SK-N-SH (cell line): ENCODE measurements at regions not wholly inside any gene's neighbourhood (a gene's known extent, or its start where the extent isn't known, plus 50 kb on each side); places are given as distances from the start of the nearest gene placed in this dataset.

Source experiments
- CTCF ChIA-PET: fragments of 300-600, 350-600 bp; formaldehyde crosslinking; extraction: SDS; loops from one replicate; lab custom pipeline; 2021; lab: Yijun Ruan, JAX
- POLR2A ChIA-PET: fragments of 350-600 bp; sonication (Branson Sonifier 250); formaldehyde crosslinking; extraction: SDS; loops from one replicate; lab custom pipeline; 2020; ENCODE audit warnings: antibody characterized with exemption, inconsistent platforms; lab: Yijun Ruan, JAX
- DNase-seq: peaks from one replicate; pipeline ENCODE4 v3.0.0; 2012
- H2AFZ ChIP-seq: fragments of 200-600 bp; sonication (generic); 2 replicates; pipeline ENCODE4 v1.8.1; 2016; ENCODE audit warnings: antibody characterized with exemption, mild to moderate bottlenecking, low read depth
- H3F3A ChIP-seq: fragments of 200-600 bp; sonication (generic); replicated peaks from 2 replicates; pipeline ENCODE3; 2016; ENCODE audit warnings: antibody characterized with exemption, mild to moderate bottlenecking; ENCODE audit not compliant: insufficient read depth
- H3K27ac ChIP-seq, 2 experiments: fragments of 200-500 bp in 1 of 2; fragments of 200-600 bp in 1 of 2; sonication (Bioruptor generic) in 1 of 2; sonication (generic), shearing (Covaris generic) in 1 of 2; 2 replicates each; pipeline versions ENCODE4 v1.5.1 to v1.6.1; 2014 to 2016; ENCODE audit warnings: low read depth in 2 of 2, inconsistent platforms in 1 of 2, low read length in 1 of 2, mild to moderate bottlenecking in 1 of 2, mixed read lengths in 1 of 2
- H3K27me3 ChIP-seq: fragments of 200-600 bp; sonication (generic), shearing (Covaris generic); 2 replicates; pipeline ENCODE4 v1.6.1; 2016; ENCODE audit warnings: mixed run types; ENCODE audit not compliant: insufficient read depth
- H3K36me3 ChIP-seq, 2 experiments: fragments of 200-500 bp in 1 of 2; fragments of 200-600 bp in 1 of 2; sonication (Bioruptor generic) in 1 of 2; sonication (generic) in 1 of 2; replicated peaks in 1 of 2; 2 replicates each; pipeline versions ENCODE3 to v1.5.1; 2014 to 2016; ENCODE audit warnings: low read length in 1 of 2, mild to moderate bottlenecking in 1 of 2; ENCODE audit not compliant: insufficient read depth in 2 of 2, control insufficient read depth in 1 of 2
- H3K4me1 ChIP-seq, 2 experiments: fragments of 200-500 bp in 1 of 2; fragments of 200-600 bp in 1 of 2; sonication (Bioruptor generic) in 1 of 2; sonication (generic), shearing (Covaris generic) in 1 of 2; 2 replicates each; pipeline versions ENCODE4 v1.5.1 to v1.6.1; 2014 to 2016; ENCODE audit warnings: low read depth in 1 of 2, low read length in 1 of 2, mixed run types in 1 of 2; ENCODE audit not compliant: insufficient read depth in 2 of 2, control insufficient read depth in 1 of 2
- H3K4me2 ChIP-seq: fragments of 200-600 bp; sonication (generic), shearing (Covaris generic); 2 replicates; pipeline ENCODE4 v1.6.1; 2017; ENCODE audit warnings: mixed run types
- H3K4me3 ChIP-seq, 2 experiments: fragments of 200-500 bp in 1 of 2; fragments of 200-600 bp in 1 of 2; sonication (Bioruptor generic) in 1 of 2; sonication (generic), shearing (Covaris generic) in 1 of 2; 2 replicates each; pipeline versions ENCODE4 v1.5.1 to v1.8.1; 2014 to 2016; ENCODE audit warnings: low read depth in 2 of 2, inconsistent platforms in 1 of 2, low read length in 1 of 2, mild to moderate bottlenecking in 1 of 2, mixed read lengths in 1 of 2, moderate library complexity in 1 of 2
- H3K79me2 ChIP-seq: fragments of 200-600 bp; sonication (generic); 2 replicates; pipeline ENCODE4 v1.8.1; 2017; ENCODE audit warnings: mild to moderate bottlenecking; ENCODE audit not compliant: insufficient read depth
- H3K9ac ChIP-seq: fragments of 200-600 bp; sonication (generic); 2 replicates; pipeline ENCODE4 v1.6.1; 2017; ENCODE audit warnings: mixed run types
- H3K9me2 ChIP-seq: fragments of 200-600 bp; sonication (generic); 2 replicates; pipeline ENCODE4 v1.6.1; 2017; ENCODE audit warnings: mixed run types
- H3K9me3 ChIP-seq: fragments of 200-600 bp; sonication (generic); 2 replicates; pipeline ENCODE4 v1.6.1; 2017; ENCODE audit warnings: mixed run types, mild to moderate bottlenecking, moderate library complexity
- H4K20me1 ChIP-seq: fragments of 200-600 bp; sonication (generic); 2 replicates; pipeline ENCODE4 v1.6.1; 2017; ENCODE audit warnings: mild to moderate bottlenecking, mixed run types; ENCODE audit not compliant: insufficient read depth
- CTCF ChIP-seq: fragments of 200-600 bp; sonication (generic); IDR thresholded peaks from 2 replicates; pipeline ENCODE4 v1.6.1; 2017; ENCODE audit warnings: antibody characterized with exemption, mild to moderate bottlenecking, moderate library complexity
- EP300 ChIP-seq, 2 experiments: IDR thresholded peaks; 2 replicates each; pipeline versions ENCODE4 v1.4.0 to v1.6.1; 2012; ENCODE audit warnings: borderline replicate concordance in 1 of 2, low read depth in 1 of 2, low read length in 1 of 2
- FOXM1 ChIP-seq: IDR thresholded peaks from 2 replicates; pipeline ENCODE4 v1.4.0; 2012; ENCODE audit warnings: low read depth, mild to moderate bottlenecking
- GABPA ChIP-seq: IDR thresholded peaks from 2 replicates; pipeline ENCODE4 v1.4.0; 2012; ENCODE audit warnings: low read depth, mild to moderate bottlenecking
- JUND ChIP-seq: IDR thresholded peaks from 2 replicates; pipeline ENCODE4 v1.4.0; 2012
- MAX ChIP-seq: IDR thresholded peaks from 2 replicates; pipeline ENCODE4 v1.4.0; 2012; ENCODE audit warnings: low read depth
- MEF2A ChIP-seq: IDR thresholded peaks from 2 replicates; pipeline ENCODE4 v1.4.0; 2012; ENCODE audit warnings: low read depth, borderline replicate concordance
- PBX3 ChIP-seq: IDR thresholded peaks from 2 replicates; pipeline ENCODE4; 2012
- POLR2AphosphoS5 ChIP-seq: IDR thresholded peaks from 2 replicates; pipeline ENCODE4 v1.6.1; 2012; ENCODE audit warnings: low read depth, low read length
- REST ChIP-seq: IDR thresholded peaks from 2 replicates; pipeline ENCODE4 v1.6.1; 2012; ENCODE audit warnings: mild to moderate bottlenecking, low read depth, low read length, moderate library complexity
- SIN3A ChIP-seq: IDR thresholded peaks from 2 replicates; pipeline ENCODE4 v1.6.1; 2012; ENCODE audit warnings: low read depth, mild to moderate bottlenecking, low read length, moderate library complexity, borderline replicate concordance
- SMC3 ChIP-seq: IDR thresholded peaks from 2 replicates; pipeline ENCODE4 v1.6.1; 2012; ENCODE audit warnings: low read depth, low read length, improper control_type of control experiment
- TCF12 ChIP-seq: IDR thresholded peaks from 2 replicates; pipeline ENCODE4 v1.4.0; 2012
- WGBS: methylation state at CpG from one replicate; pipeline ENCODE4 v1.1.6; 2017; ENCODE audit warnings: low lambda C conversion rate; 5-methylcytosine and 5-hydroxymethylcytosine counted together

GRCh38 chr18:78171954-78172353 is 807.7 kb upstream of the SALL3 start (continued):
- TF ChIP-seq CTCF: no peak

- no peak overlapping the region for H2AFZ ChIP-seq
- H3F3A ChIP-seq: no peaks in the 10 kb centered on the region
- H3K79me2 ChIP-seq: no peaks in the 10 kb centered on the region
- no peak overlapping the region for H3K27ac ChIP-seq
- H3K4me3 ChIP-seq: no peak overlapping the region
- no peak overlapping the region for H3K9ac ChIP-seq
- POLR2A ChIA-PET: no interaction called here
- no peak overlapping the region for H3K4me2 ChIP-seq
- no peaks in the 10 kb centered on the region for H3K9me2 ChIP-seq
- H3K27me3 ChIP-seq: no peaks in the 10 kb centered on the region
- H4K20me1 ChIP-seq: no peaks in the 10 kb centered on the region
- no peaks in the 10 kb centered on the region for H3K36me3 ChIP-seq
- no peak for TF ChIP-seq REST
- TF ChIP-seq SIN3A: no peak
- no peak for TF ChIP-seq MEF2A
- TF ChIP-seq SMC3: no peak
- TF ChIP-seq MAX: no peak
- TF ChIP-seq TCF12: no peak
- no peak for TF ChIP-seq GABPA
- TF ChIP-seq PBX3: no peak
- no peak for TF ChIP-seq POLR2AphosphoS5
- no peak for TF ChIP-seq EP300 (IDR thresholded peaks at IDR 0.05; ENCODE audit: borderline replicate concordance in 1 of 2, low read depth in 1 of 2, low read length in 1 of 2)
- no peak for TF ChIP-seq FOXM1
- no peak for TF ChIP-seq JUND
- 42% methylated on average over 14 of the region's 14 CpGs for WGBS
- H3K9me3 ChIP-seq: no peaks in the 10 kb centered on the region
- CTCF ChIA-PET: no interaction called here
- no peaks in the 10 kb centered on the region for H3K4me1 ChIP-seq
- no peak for DNase-seq
These were observed 804.9 kb upstream of the SALL3 start for GRCh38 chr18:78174737-78175136.
